ENCODE measurements at regions not wholly inside any gene's neighbourhood (a gene's known extent, or its start where the extent isn't known, plus 50 kb on each side); places are given as distances from the start of the nearest gene placed in this dataset.

DNA sequence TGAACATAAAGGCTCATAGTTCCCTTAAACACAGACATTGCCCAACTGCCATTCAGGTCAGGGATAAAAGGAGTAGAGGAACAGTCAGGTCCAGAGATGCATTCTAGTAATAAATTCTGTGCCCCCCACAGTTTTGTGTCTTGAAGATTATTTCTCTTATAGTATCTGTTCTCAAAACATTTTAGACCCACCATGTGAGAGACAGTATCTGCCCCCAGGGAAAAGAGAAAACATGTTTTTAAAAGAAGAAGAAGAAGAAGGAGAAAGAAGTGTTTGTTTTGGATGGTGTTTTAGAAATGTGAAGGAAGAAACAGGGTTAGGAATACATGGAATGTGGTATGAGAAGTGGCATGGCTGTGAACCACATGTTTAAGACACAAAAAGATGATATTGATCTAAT lies 629.6 kb upstream of the EPHA7 start:
- no peak overlapping the region for H3K4me3 ChIP-seq (replicated peaks in 1 of 3; ENCODE audit: insufficient read depth in 1 of 3, low read depth in 2 of 3, low read length in 3 of 3)
- intact Hi-C loops (cut with micrococcal nuclease; ENCODE audit: unreplicated experiment) (no loop called here), in situ Hi-C loops (cut with HindIII; ENCODE audit: extremely low pct_ligation_motif_present, low pct_unique_long_range_greater_than_20kb) (no loop called here)
- no peaks in the 10 kb centered on the region for H3K79me2 ChIP-seq (ENCODE audit: insufficient read depth, low read length)
- H2AFZ ChIP-seq (ENCODE audit: low read length): no peak overlapping the region
- no peak overlapping the region for H3K27ac ChIP-seq (ENCODE audit: extremely low read length, insufficient read depth, low read length)
- H4K20me1 ChIP-seq (ENCODE audit: insufficient read depth, low read length): no peaks in the 10 kb centered on the region
- TF ChIP-seq SAP130 (CRISPR knock-in tag; IDR thresholded peaks at IDR 0.05; ENCODE audit: low read depth) (no peak), CC2D1A (CRISPR knock-in tag; IDR thresholded peaks at IDR 0.05) (no peak), AHR (CRISPR knock-in tag; IDR thresholded peaks at IDR 0.05) (no peak), ZNF205 (CRISPR knock-in tag; IDR thresholded peaks at IDR 0.05) (no peak), ZFYVE20 (CRISPR knock-in tag; IDR thresholded peaks at IDR 0.05; ENCODE audit: borderline replicate concordance, low read depth) (no peak), ZNF850 (CRISPR knock-in tag; conservative IDR thresholded peaks at IDR 0.05) (no peak), NCOA5 (CRISPR knock-in tag; IDR thresholded peaks at IDR 0.05) (no peak), FOXA3 (CRISPR knock-in tag; IDR thresholded peaks at IDR 0.05) (no peak), NCOA2 (CRISPR knock-in tag; IDR thresholded peaks at IDR 0.05) (no peak), POGZ (CRISPR knock-in tag; IDR thresholded peaks at IDR 0.05) (no peak), ZNF33B (CRISPR knock-in tag; IDR thresholded peaks at IDR 0.05) (no peak), FOXO1 (CRISPR knock-in tag; IDR thresholded peaks at IDR 0.05) (no peak), TBX2 (CRISPR knock-in tag; IDR thresholded peaks at IDR 0.05; ENCODE audit: borderline replicate concordance) (no peak), NFRKB (IDR thresholded peaks at IDR 0.05) (no peak), SMARCC2 (IDR thresholded peaks at IDR 0.05) (no peak), FOXP1 (IDR thresholded peaks at IDR 0.05) (no peak), FOXP1 (CRISPR knock-in tag; IDR thresholded peaks at IDR 0.05) (no peak)
- TF ChIP-seq, protein P1, sequence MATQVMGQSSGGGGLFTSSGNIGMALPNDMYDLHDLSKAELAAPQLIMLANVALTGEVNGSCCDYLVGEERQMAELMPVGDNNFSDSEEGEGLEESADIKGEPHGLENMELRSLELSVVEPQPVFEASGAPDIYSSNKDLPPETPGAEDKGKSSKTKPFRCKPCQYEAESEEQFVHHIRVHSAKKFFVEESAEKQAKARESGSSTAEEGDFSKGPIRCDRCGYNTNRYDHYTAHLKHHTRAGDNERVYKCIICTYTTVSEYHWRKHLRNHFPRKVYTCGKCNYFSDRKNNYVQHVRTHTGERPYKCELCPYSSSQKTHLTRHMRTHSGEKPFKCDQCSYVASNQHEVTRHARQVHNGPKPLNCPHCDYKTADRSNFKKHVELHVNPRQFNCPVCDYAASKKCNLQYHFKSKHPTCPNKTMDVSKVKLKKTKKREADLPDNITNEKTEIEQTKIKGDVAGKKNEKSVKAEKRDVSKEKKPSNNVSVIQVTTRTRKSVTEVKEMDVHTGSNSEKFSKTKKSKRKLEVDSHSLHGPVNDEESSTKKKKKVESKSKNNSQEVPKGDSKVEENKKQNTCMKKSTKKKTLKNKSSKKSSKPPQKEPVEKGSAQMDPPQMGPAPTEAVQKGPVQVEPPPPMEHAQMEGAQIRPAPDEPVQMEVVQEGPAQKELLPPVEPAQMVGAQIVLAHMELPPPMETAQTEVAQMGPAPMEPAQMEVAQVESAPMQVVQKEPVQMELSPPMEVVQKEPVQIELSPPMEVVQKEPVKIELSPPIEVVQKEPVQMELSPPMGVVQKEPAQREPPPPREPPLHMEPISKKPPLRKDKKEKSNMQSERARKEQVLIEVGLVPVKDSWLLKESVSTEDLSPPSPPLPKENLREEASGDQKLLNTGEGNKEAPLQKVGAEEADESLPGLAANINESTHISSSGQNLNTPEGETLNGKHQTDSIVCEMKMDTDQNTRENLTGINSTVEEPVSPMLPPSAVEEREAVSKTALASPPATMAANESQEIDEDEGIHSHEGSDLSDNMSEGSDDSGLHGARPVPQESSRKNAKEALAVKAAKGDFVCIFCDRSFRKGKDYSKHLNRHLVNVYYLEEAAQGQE (IDR thresholded peaks at IDR 0.05; ENCODE audit: borderline replicate concordance in 1 of 2, low read depth in 1 of 2, low read length in 2 of 2): no peak
- TF ChIP-seq, protein P2, sequence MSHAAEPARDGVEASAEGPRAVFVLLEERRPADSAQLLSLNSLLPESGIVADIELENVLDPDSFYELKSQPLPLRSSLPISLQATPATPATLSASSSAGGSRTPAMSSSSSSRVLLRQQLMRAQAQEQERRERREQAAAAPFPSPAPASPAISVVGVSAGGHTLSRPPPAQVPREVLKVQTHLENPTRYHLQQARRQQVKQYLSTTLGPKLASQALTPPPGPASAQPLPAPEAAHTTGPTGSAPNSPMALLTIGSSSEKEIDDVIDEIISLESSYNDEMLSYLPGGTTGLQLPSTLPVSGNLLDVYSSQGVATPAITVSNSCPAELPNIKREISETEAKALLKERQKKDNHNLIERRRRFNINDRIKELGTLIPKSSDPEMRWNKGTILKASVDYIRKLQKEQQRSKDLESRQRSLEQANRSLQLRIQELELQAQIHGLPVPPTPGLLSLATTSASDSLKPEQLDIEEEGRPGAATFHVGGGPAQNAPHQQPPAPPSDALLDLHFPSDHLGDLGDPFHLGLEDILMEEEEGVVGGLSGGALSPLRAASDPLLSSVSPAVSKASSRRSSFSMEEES (CRISPR knock-in tag; IDR thresholded peaks at IDR 0.05): no peak
- H3K4me1 ChIP-seq (ENCODE audit: insufficient read depth, low read length): no peaks in the 10 kb centered on the region
- no peaks in the 10 kb centered on the region for H3K9me3 ChIP-seq (ENCODE audit: low read length)
- no peaks in the 10 kb centered on the region for H3K27me3 ChIP-seq (ENCODE audit: control insufficient read depth in 1 of 2, insufficient read depth in 2 of 2, low read length in 2 of 2)
- no peak overlapping the region for H3K4me2 ChIP-seq (ENCODE audit: low read depth, low read length)
- no peak for ATAC-seq
- no peaks in the 10 kb centered on the region for H3K36me3 ChIP-seq (replicated peaks in 1 of 2; ENCODE audit: control insufficient read depth in 1 of 2, insufficient read depth in 2 of 2, low read length in 2 of 2)
- BruUV-seq (replicated peaks): no TSS peak
- H3K9ac ChIP-seq (ENCODE audit: insufficient read depth, low read depth, low read length): no peak overlapping the region
- DNase-seq (ENCODE audit: low spot score): no peak
- POLR2A ChIA-PET: no interaction called here
- CTCF ChIA-PET (ENCODE audit: low intra/inter-chr PET ratio, low total read pairs): no interaction called here
- no peak for FAIRE-seq

Measured in HepG2 (cell line).